HG02642 (cell line): ENCODE measurements at regions not wholly inside any gene's neighbourhood (a gene's known extent, or its start where the extent isn't known, plus 50 kb on each side); places are given as distances from the start of the nearest gene placed in this dataset.

Experiments used
- ATAC-seq: cut with Tn5 transposase; IDR thresholded peaks from one replicate; pipeline ENCODE4 v1.9.1; 2021; ENCODE audit warnings: mild to moderate bottlenecking; ENCODE audit not compliant: unreplicated experiment, poor library complexity

GRCh38 chr10:78993261-78993945 lies 75.4 kb upstream of the ZMIZ1 start:
- ATAC-seq: no peak

GRCh38 chr10:78995987-78996791 lies 72.6 kb upstream of the ZMIZ1 start:
- ATAC-seq: no peak

DNA sequence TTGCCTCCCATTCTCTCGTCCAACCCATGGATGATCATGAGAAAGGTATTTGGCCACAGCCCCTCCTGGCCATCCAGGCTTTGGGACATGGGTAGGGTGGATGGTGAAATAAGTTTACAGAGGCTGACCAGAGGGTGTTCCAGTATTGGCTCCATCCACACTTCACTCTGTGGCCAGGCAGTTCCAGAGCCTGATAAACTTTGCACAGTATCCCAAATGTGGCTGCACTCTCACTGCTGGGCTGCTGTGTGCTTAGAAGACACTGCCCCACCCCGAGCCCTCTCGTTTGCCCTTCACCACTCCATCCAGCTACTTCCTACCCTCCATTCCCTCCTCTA lies 72.0 kb upstream of the ZMIZ1 start:
- no peak for ATAC-seq

DNA sequence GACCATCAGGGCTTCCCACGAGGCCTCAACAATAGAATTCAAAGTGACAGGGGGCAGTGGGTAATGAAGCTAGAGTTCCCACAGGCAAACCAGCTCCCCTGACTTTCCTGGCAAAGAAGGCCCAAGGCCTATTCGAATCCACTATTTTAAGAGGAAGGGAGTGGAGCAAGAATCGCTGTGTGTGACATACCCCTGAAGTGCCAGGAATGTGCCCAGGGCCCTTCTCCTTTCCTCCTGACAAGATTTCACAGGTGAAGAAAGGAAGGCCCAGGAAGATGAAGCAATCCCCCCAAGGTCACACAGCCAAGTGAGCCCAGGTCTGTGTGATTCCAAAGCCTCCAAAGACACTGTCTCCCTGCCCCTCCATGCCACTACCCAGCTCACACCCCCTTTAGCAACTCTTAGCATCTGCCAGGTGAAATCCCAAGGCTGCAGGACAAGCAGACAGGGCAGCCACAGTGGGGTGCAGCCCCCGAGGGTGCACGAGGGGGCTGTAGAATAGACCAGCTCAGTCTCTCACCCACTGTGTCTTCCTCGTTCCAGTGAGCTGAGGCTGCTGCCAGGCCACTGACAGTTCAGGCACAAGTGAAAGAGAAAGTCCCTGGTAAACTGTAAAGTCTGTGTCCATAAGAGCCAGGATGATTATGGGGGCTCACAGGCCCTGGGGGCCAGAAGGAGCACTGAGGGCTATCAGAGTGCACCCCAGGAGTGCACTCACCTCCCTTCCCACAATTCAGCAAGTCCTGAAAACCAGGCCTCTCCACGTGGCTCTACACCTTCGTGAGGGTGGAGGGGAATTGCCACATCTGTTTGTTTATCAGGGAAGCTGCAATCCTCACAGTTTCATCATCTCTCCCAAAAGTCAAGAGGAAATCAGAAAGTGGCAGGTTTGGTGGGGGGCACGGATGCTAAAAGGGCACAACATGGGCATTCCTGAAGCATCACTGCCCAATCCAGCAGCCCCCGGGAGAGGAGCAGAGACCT lies 70.8 kb upstream of the ZMIZ1 start:
- ATAC-seq: no peak

GRCh38 chr10:79001082-79001885 lies 67.5 kb upstream of the ZMIZ1 start:
- no peak for ATAC-seq

DNA sequence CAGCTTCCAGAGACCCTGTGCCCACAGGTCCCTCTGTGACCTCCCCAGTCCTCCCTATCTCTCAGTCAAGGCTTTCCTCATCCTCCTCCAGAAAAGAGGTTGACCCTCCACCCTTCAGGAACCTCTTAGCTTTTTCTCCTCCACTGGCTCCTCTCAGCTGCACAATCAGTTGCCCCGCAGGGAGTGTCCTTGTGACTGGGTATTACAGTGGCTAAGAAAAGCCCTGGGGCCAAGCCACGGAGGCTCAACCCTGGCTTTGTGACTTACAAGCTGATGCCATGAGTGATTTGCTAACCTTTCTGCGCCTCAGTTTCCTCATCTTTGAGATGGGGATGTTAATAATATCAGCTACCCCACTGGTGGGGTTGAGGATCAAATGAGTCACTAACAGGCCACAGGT lies 66.4 kb upstream of the ZMIZ1 start:
- ATAC-seq: no peak

- no peak for ATAC-seq
These were observed 65.3 kb upstream of the ZMIZ1 start for GRCh38 chr10:79003183-79004100.

GRCh38 chr10:79004311-79004710 lies 64.5 kb upstream of the ZMIZ1 start:
- no peak for ATAC-seq

- no peak for ATAC-seq
These were observed 63.5 kb upstream of the ZMIZ1 start for GRCh38 chr10:79005126-79005810.

- no peak for ATAC-seq
These were observed 61.7 kb upstream of the ZMIZ1 start for GRCh38 chr10:79007018-79007417.

DNA sequence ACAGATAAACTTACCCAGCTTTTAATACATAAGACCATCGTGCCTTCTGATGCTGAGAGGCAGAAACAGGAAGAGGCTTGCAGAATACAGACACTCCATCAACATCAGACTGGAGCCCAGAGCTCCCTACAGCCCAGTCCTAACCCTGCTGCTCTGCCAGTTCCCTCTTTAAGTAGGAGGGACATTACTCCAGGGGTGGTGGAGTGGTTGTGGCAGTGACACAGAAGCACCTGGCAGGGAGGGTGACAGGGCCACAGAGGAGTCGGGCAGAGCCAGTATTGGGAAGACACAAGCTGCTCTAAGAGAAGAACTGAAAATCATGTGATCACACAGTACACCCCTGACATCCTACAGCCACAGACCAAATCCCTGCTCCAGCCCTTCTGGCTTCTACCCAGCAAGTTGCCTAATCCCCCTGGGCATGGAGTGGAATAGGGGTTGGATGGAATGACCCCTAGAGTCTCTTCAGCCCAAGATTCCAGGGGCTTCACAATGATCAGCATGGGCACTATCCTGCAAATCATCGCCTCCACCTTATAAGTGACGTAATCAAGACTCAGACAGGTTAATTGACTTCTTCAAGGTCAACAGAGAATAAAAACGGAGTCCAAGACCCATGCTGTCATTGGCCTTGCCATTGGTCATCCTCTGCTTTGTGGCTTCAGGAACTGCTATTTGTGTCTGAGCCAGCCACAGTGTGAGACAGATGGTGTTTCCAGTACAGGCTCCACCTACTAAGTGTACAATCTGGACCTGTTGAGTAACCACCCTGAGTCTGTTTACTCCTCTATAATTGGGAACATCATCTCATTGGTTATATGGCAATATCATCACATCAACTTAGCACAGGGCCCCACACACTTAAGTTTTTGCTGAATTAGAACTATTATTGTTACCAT lies 61.1 kb upstream of the ZMIZ1 start:
- ATAC-seq: no peak

DNA sequence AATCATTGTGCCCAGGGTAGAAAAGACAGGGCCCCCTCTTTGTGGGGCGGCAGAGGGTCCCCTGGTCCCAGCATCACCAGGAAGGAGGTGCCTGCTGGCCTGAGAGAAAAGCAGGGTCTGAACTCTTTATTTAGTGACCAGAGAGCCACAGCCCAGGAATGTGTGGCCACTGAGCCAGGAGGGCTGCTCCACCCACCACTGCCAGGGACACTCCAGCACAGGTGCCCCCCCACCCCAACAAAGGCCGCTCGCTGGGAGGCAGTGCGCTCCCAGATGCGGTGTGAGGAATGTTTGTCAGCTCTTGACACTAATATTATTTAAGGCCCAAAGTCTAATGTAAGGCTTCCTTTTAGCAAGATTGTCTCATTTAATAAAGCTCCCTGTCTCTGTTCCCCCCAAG lies 59.6 kb upstream of the ZMIZ1 start:
- ATAC-seq: no peak

DNA sequence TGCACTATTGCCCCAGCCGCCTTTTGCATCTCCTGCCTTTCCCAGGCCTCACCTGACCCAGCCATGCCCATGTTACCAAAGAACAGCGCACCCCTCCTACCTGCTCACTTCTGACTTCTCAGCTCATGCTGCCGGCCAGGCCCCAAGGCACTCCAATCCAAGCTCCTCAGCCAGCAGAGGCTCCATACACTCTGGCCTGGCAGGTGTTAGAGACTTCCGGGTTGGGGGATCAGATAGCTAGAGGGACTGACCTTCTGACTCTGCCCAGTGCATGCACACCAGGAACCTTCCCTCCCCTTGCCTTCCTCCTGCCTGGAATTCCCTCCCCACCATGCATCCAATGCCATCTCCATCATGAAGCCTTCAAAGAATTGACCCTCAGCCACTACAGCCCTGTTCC lies 56.2 kb upstream of the ZMIZ1 start:
- no peak for ATAC-seq

GRCh38 chr10:79013406-79013987 lies 55.3 kb upstream of the ZMIZ1 start:
- no peak for ATAC-seq

- no peak for ATAC-seq
These were observed 54.0 kb upstream of the ZMIZ1 start for GRCh38 chr10:79014796-79015195.

DNA sequence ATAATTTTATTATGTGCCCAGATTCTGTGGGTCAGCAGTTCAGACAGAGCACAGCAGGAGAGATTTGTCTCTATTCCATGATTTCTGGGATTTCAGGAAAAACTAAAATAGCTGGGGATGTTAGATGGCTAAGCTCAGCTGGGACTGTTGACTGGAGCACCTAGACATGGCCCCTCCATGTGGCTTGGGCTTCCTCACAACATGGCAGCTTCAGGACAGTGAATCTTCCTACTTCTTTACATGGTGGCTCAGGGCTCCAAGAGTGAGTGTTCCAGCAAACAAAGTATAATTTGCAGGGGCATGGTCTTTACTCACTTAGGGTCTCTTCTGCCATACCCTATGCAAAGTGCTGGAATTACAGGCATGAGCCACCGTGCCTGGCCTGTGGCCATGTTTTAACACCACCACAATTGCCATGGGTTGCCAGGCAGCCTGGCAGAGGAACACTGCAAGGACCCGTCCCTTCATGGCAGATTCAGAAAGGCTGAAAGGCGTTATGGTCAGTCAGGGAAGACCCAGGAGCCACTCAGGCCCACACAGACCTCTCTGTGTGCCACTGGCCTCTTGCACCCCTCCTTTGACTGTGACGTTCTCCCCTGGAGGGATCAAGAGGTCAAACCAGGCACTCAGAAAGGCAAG lies 50.8 kb upstream of the ZMIZ1 start:
- ATAC-seq: no peak
